Spinal cord (tissue), 9 donors: ENCODE measurements at regions not wholly inside any gene's neighbourhood (a gene's known extent, or its start where the extent isn't known, plus 50 kb on each side); places are given as distances from the start of the nearest gene placed in this dataset.
"Not testable (repeated sequence)": the region's sequence is repeated elsewhere in the genome, so short reads cannot be mapped to it uniquely, and the experiment has no call there.

Source experiments
- DNase-seq, 6 donors: peaks; one replicate each; pipeline versions ENCODE4 v3.0.0 to v3.0.0-alpha.2; 2013 to 2015; ENCODE audit warnings: low spot score in 6 of 6, low read depth in 4 of 6
- H3K27ac ChIP-seq: one replicate; pipeline ENCODE4 v1.5.1; 2013; ENCODE audit warnings: low read depth, low read length, control low read depth
- H3K27me3 ChIP-seq: one replicate; pipeline ENCODE4 v1.6.1; 2013; ENCODE audit warnings: low read length; ENCODE audit not compliant: control insufficient read depth, insufficient read depth
- H3K36me3 ChIP-seq: one replicate; pipeline ENCODE4 v1.6.1; 2013; ENCODE audit warnings: low read length; ENCODE audit not compliant: control insufficient read depth, insufficient read depth
- H3K4me1 ChIP-seq: one replicate; pipeline ENCODE4 v1.6.1; 2013; ENCODE audit warnings: low read length; ENCODE audit not compliant: control insufficient read depth, insufficient read depth
- H3K4me3 ChIP-seq: one replicate; pipeline ENCODE4 v1.5.1; 2013; ENCODE audit warnings: low read depth, low read length, control low read depth
- H3K9me3 ChIP-seq: one replicate; pipeline ENCODE4 v1.6.1; 2013; ENCODE audit warnings: low read length; ENCODE audit not compliant: control insufficient read depth, insufficient read depth
- WGBS: methylation state at CpG from one replicate; pipeline ENCODE4 v1.1.5; 2013; ENCODE audit warnings: missing lambda C conversion rate; ENCODE audit not compliant: insufficient coverage; 5-methylcytosine and 5-hydroxymethylcytosine counted together
- donor health status: healthy.

DNA sequence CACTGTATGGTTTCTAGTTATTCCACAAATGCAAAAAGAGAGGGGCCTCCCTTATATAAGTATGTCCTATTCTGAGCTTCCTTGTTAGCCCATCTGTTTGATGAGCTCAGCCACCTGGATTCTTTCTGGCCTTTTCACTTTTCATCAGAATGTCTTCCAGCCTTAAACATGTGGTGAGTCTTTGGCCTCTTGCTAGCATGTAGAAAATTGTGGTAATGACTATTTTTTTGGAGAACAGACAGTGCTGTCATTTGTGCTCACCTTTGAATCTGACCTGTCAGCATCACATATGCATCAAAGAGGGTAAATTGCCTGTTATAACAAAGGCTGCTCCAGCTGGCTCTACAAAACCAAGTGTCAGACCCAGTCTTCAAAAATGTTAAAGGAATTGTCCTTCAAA lies 558.7 kb downstream of the RAB38 start:
- no peak overlapping the region for H3K4me3 ChIP-seq
- H3K9me3 ChIP-seq = no peaks in the 10 kb centered on the region
- H3K36me3 ChIP-seq = no peaks in the 10 kb centered on the region
- no peak overlapping the region for H3K27ac ChIP-seq
- H3K27me3 ChIP-seq = no peaks in the 10 kb centered on the region
- DNase-seq = no peak
- H3K4me1 ChIP-seq = no peaks in the 10 kb centered on the region

DNA sequence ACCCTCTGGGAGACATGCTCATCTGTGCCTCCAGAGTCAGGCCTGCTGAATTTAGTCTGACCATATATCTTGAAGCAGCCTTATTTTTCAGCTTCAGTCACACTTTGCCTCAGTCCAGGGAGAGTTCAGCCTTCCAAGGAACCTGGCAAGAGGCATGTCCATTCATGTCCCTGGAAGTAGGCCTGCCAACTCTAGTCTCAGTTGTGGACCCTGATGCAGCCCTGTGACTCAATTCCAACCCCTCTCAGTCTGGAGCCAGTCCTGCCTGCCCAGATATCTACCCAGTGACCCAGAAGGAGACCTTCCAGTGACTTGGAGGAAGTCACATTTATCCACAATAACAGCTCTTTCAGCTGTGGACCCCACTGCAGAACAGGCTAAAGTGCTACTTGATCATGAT lies 566.6 kb downstream of the TMEM135 start:
- Histone ChIP-seq H3K9me3 (no peaks in the 10 kb centered on the region), H3K27ac (no peak overlapping the region), H3K4me1 (no peaks in the 10 kb centered on the region), H3K4me3 (no peak overlapping the region), H3K36me3 (no peaks in the 10 kb centered on the region), H3K27me3 (no peaks in the 10 kb centered on the region)
- peak in 1 of 6 donors; percentile 29 for DNase-seq

DNA sequence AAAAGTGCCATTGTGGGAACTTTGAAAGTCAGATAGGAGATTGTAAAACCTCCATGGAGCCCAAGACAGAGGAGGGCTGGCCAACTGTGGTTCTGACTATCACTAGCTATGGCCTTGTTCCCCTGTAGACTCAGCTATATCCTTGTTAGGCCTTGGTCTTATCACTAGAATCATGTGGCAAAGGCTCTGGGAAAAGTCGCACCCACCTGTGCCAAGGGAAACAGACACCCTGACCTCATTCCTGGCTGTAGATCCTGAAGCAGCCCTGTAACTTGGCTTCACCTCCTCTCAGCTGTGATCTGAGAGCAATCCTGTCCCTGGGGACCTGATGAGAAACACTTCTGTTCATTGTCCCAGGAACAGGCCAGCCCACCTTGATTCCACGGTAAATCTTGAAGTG lies 566.2 kb downstream of the TMEM135 start:
- 95% methylated on average over 2 of the region's 2 CpGs for WGBS
- no peaks in the 10 kb centered on the region for H3K9me3 ChIP-seq
- H3K27ac ChIP-seq = no peak overlapping the region

DNA sequence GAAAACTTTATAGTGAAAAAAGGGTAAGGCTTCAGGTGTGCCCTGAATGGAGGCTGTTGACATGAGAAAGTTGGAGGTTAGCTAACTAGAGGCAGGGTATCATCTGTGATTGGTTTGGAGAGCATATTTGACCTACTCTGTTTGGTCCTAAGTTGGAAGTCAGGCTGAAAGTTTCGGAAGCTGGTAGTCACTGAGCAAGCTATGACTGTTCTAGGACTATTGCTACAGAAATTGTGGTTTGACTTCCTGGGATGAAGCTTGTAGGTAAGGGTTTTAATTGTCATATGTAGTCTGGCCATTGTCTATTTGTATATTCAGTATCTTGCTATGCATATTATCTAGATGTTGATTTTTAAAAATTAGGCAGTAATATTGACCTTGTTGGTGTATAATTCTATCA lies 565.0 kb downstream of the TMEM135 start:
- H3K9me3 ChIP-seq = no peaks in the 10 kb centered on the region
- no peak overlapping the region for H3K27ac ChIP-seq
- no peaks in the 10 kb centered on the region for H3K4me1 ChIP-seq
- H3K4me3 ChIP-seq = no peak overlapping the region
- H3K36me3 ChIP-seq = no peaks in the 10 kb centered on the region
- DNase-seq = no peak
- no peaks in the 10 kb centered on the region for H3K27me3 ChIP-seq
- 100% methylated on average over 1 of the region's 1 CpG for WGBS

More for the DNA sequence above, 566.2 kb downstream of the TMEM135 start:
- DNase-seq = no peak
- Histone ChIP-seq H3K36me3 (no peaks in the 10 kb centered on the region), H3K4me3 (no peak overlapping the region), H3K4me1 (no peaks in the 10 kb centered on the region), H3K27me3 (no peaks in the 10 kb centered on the region)

DNA sequence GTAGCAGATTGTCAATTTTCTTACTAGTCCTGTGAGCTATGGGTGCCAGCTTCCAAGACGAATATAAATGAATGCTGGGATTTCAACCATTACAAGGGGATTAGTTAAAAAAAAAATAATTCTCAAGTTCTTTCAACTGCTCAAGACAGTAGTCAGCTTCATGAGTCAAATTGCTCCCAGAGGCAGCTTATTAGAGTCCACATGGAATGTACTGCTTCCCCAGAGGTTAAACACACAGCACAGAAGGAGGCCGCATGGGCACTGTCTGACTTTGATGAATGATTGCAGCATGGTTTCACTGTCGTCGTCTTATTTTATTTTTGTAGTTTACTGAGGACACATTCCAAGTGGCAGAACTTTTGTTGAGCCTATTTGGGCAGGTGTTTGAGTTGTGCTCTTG lies 563.2 kb downstream of the TMEM135 start:
- Histone ChIP-seq H3K36me3 (no peaks in the 10 kb centered on the region), H3K27me3 (no peaks in the 10 kb centered on the region), H3K9me3 (no peaks in the 10 kb centered on the region), H3K27ac (no peak overlapping the region), H3K4me1 (no peaks in the 10 kb centered on the region), H3K4me3 (no peak overlapping the region)
- 40% methylated on average over 3 of the region's 4 CpGs for WGBS
- no peak for DNase-seq

DNA sequence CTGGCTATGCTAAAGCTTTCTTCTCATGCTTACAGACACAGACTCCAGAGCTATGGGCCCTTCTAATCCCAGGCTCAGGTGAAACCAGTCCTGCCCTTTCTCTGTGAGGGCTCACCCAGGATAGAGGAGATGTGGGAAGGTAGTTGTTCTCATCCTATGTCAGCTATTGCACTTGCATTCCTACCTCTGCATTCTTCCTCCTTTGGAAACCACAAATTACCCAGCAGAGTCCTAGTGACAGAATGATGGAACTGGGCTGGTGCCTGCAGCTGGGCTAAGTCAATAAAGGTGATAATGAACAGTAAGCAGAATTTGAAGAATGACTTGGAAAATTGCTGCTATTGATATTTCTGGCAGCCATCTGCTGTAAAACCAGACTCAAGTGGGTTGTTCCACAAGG lies 560.0 kb downstream of the TMEM135 start:
- H3K9me3 ChIP-seq = no peaks in the 10 kb centered on the region
- no peaks in the 10 kb centered on the region for H3K36me3 ChIP-seq
- no peak overlapping the region for H3K4me3 ChIP-seq
- DNase-seq = peak in 1 of 6 donors; percentile 36
- H3K27ac ChIP-seq = no peak overlapping the region
- no peaks in the 10 kb centered on the region for H3K27me3 ChIP-seq
- H3K4me1 ChIP-seq = no peaks in the 10 kb centered on the region

DNA sequence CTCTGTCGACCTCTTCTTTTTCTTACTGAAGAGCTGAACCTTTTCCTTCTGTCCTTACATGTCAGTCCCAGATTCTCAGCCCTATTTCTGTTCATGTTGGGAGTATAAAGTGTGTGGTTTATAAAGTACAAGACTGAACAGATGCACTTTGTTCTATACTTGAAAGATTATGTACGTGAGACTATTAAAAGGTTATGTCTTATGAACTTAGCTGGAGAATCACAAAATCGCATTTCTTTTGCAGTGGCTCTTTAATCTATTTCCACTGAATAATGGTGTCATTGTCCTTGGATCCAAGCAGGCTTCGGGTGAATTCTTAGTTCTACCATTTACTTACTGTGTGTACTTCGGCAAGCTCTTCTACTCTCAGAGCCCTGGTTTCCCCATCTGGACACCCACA lies 558.4 kb downstream of the TMEM135 start:
- H3K4me3 ChIP-seq = no peak overlapping the region
- no peaks in the 10 kb centered on the region for H3K27me3 ChIP-seq
- H3K36me3 ChIP-seq = no peaks in the 10 kb centered on the region
- DNase-seq = no peak
- 83% methylated on average over 1 of the region's 5 CpGs for WGBS
- H3K9me3 ChIP-seq = no peaks in the 10 kb centered on the region
- no peaks in the 10 kb centered on the region for H3K4me1 ChIP-seq
- H3K27ac ChIP-seq = no peak overlapping the region

DNA sequence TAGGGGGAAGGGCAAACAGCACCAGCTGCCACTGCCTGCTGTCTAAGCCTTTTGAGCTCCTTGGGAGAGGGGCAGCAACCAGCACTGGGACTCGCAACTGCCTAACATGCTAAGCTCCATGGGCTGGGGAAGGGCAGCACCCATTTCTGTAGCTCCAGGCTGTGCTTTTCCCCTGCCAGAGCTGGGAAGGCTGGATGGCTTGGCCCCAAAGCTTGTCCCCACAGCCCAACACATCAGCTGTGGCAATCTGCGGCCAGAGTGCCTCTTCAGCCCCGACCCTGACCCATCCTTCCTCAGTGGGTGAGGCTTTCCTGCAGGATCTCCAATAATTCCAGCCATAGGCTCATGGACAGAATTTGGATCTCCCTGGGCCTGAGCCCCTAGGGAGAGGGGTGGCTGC lies 551.3 kb downstream of the TMEM135 start:
- DNase-seq = no peak
- no peaks in the 10 kb centered on the region for H3K4me1 ChIP-seq
- 100% methylated on average over 1 of the region's 3 CpGs for WGBS
- no peak overlapping the region for H3K4me3 ChIP-seq
- H3K9me3 ChIP-seq = no peaks in the 10 kb centered on the region
- no peak overlapping the region for H3K27ac ChIP-seq
- H3K27me3 ChIP-seq = no peaks in the 10 kb centered on the region
- no peaks in the 10 kb centered on the region for H3K36me3 ChIP-seq

DNA sequence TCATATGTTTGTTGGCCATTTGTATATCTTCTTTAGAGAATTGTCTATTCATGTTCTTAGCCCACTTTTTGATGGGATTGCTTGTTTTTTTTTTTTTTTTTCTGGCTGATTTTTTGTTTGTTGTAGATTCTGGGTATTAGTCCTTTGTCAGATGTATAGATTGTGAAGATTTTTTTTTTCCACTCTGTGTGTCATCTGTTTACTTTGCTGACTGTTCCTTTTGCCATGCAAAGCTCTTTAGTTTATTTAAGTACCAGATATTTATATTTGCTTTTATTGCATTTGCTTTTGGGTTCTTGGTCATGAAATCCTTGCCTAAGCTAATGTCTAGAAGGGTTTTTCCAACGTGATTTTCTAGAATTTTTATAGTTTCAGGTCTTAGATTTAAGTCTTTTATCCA lies 547.9 kb downstream of the TMEM135 start:
- WGBS = 50% methylated on average over 1 of the region's 1 CpG
- DNase-seq, H3K4me1 ChIP-seq, H3K9me3 ChIP-seq, H3K36me3 ChIP-seq, H3K27ac ChIP-seq, H3K27me3 ChIP-seq, H3K4me3 ChIP-seq: not testable (repeated sequence)

DNA sequence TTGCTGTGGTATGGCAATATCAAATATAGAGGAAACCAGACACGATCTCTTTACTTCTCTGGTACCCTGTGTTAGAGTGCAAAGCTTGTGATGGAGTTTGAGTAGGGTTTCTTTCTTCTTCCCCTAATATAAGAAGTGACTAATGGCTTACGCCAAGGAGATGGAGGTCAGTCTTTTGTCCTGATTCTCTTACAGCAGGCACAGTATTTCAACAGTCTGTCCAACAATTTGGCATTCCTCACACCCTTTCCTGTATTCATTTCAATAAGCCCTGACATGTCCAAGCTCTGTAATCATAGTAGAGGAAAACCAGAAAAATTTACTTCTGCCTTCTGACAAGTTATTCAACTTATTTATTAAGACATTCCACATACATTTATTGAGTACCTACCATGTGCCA lies 546.2 kb downstream of the TMEM135 start:
- no peaks in the 10 kb centered on the region for H3K4me1 ChIP-seq
- WGBS = no CpG with 5 or more reads among the region's 2 CpGs
- H3K9me3 ChIP-seq = no peaks in the 10 kb centered on the region
- no peak for DNase-seq
- H3K27me3 ChIP-seq = no peaks in the 10 kb centered on the region
- no peaks in the 10 kb centered on the region for H3K36me3 ChIP-seq
- H3K27ac ChIP-seq = no peak overlapping the region
- no peak overlapping the region for H3K4me3 ChIP-seq

DNA sequence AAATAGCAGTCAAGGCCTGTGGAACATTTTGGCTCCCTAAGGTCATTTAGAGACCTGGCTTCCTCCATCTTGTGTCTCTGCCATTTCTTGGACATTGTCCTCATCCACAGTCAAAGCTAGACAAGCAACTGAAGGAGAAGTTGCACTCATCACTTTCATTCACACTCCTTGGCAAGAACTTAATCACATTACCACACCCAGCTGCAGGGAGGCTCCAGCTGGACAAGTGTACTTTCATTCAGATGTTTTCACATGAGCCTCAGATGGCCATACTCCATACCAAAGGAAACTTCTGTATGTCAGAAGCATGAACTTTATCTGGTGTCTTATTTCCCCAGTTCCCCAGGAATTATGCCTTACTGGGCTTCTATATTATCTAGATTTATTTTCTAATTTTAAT lies 537.4 kb downstream of the TMEM135 start:
- H3K9me3 ChIP-seq = no peaks in the 10 kb centered on the region
- no peaks in the 10 kb centered on the region for H3K36me3 ChIP-seq

More for the DNA sequence above, 537.4 kb downstream of the TMEM135 start:
- no peaks in the 10 kb centered on the region for H3K4me1 ChIP-seq
- H3K4me3 ChIP-seq = no peak overlapping the region
- DNase-seq = no peak
- no peak overlapping the region for H3K27ac ChIP-seq
- H3K27me3 ChIP-seq = no peaks in the 10 kb centered on the region
